HG02759 (cell line): ENCODE measurements at regions not wholly inside any gene's neighbourhood (a gene's known extent, or its start where the extent isn't known, plus 50 kb on each side); places are given as distances from the start of the nearest gene placed in this dataset.
"Not testable (repeated sequence)": the region's sequence is repeated elsewhere in the genome, so short reads cannot be mapped to it uniquely, and the experiment has no call there.

Experiments
- ATAC-seq: cut with Tn5 transposase; IDR thresholded peaks from one replicate; pipeline ENCODE4 v1.9.1; 2021; ENCODE audit warnings: mild to moderate bottlenecking, moderate library complexity; ENCODE audit not compliant: unreplicated experiment

DNA sequence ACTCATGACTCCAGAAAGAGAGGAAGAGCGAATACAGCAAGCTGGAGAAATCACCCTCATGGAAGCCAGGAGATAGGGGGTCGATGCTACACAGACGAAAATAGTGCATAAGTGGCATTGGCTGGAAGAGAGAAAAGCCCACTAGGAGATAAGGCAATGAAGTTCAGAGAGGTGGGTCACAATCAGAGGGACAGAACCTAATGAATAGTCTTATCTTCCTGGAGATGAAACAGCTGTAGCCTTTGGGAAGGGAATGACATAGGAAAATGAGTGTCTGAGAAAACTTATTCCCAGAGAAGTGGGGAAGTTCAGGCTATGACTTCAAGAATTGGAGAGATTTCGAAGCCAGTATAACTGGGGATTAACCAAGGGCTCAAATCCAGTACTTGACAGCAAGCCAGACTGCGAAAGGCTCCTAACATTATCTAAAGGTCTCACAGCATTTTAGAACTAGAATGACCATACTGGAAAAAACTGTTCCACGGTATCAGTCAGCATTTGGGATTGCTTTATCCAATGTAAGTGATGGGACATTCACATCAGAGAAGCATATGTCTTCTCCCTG, 211.1 kb downstream of the ZNF365 start:
- no peak for ATAC-seq

DNA sequence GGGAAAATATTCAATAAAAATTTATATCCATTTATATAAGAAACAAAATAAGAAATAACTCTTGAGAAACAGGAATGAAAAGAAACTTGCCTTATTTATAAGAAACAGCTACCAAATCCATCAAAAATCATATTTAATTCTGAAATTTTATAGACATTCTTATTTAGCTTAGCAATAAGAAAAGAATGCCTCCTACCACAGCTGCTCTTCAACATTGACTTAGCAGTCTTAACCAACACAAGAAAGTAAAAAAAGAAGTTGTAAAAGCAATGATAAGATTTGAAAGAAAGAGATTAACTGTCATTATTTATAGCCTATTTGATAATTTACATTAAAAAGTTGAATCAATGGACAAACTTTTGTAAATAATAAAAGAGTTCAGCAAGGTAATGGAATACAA, 212.8 kb downstream of the ZNF365 start:
- no peak for ATAC-seq

DNA sequence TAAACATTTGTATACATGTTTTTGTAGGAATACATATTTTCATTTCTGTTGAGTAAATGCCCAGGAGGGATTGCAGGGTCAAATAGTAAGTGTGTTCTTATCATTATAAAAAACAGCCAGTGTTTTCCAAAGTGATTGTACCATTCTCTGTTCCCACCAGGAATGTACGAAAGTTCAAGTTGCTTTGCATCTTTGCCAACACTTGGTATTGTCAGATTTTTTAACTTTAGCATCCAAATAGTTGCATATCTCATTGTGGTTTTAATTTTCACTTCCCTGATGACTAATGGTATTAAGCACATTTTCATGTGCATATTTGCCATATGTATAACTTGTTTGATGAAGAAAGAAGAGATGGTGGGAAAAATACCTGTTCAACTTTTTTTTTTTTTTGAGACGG, 213.9 kb downstream of the ZNF365 start:
- no peak for ATAC-seq

DNA sequence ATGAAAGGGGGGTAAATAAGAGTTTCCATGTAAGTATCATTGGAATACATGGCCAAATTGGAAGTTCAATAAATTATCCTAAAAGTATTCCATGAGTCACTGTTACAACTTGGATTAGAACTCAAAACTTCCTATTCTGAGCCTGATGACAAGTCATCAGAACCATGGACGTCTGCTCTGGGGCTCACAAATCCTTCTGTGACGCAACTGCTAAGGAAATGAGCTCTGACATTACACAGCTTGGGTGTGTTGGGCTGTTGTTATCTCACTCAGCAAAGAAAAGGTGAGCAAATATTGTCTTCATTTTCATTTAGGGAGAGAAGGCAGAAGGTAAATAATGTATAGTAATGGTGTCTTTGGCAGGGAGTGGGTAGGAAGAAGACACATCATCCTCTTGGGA, 214.8 kb upstream of the ADO start:
- no peak for ATAC-seq

DNA sequence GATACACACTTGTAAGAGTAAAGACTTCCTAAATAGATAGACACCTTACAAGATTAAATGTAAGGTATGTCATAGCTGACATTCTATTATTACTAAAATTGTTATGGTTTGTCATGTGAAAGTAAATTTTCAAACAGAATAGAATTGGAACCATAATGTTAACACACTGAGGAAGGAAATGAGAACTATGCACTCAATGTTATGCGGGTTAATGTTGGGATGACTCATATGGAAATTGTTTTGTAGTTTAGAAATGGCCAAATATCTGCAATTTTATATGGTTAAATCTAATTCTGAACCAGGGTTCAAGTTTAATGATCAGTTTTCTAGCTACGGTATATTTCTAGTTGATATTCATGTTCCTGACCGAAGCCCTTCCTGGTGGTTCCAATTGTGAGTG, 214.2 kb upstream of the ADO start:
- ATAC-seq = no peak

DNA sequence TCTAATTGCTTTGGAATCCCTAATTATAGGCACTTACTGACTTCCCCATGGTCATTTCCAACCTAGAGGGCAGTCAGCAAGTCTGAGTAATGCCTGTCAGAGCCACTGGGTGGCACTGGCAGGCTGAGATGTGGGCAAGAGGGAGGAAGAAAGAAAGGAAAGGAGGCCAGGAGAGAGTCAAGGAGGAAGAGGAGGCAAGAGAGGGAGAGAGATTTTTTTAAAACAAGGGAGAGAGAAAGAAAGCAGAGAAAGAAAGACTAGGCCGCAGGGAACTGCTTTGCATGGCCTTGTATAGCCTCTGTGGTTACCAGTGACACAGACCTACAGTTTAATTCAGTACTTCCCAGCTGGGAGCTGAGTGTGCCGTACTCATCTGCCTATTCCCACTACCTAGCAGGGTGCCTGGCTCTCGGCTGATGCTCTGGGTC, 210.4 kb upstream of the ADO start:
- ATAC-seq = peak; percentile 83

DNA sequence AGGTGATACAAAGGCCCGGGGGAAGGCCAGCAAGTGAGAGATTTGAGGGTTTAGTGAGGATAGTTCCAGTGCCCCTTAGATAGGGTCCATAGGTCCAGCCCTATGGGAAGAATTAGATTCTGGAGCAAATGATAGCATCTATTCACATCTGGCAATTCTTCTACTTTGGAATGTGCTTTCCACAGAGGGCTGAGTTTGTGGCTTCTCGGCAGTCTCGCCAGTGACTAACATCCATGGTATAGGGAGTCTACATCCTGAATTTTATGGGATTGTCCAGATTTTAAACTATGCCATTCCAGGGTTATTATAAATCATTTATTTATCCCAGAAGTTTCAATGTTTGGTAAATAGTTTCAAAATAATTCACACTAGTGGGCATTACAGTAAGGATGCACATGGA, 207.3 kb upstream of the ADO start:
- ATAC-seq = no peak

DNA sequence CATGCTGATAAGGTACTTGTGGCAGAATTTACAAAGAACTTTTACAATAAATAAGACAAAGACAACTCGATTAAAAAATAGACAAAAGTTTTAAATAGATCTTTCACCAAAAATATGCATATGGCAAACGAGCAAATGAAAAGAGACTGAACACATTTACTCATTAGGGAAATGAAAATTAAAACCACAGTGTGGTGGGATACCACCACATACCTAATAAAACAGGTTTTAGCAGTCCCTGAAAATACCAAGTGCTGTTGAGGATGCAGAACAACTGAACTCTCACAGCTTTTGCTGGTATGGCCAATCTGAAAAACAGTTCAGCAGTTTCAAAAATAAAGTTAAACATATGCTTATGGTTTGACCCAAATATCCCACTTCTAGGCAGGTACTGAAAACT, 205.4 kb upstream of the ADO start:
- no peak for ATAC-seq

DNA sequence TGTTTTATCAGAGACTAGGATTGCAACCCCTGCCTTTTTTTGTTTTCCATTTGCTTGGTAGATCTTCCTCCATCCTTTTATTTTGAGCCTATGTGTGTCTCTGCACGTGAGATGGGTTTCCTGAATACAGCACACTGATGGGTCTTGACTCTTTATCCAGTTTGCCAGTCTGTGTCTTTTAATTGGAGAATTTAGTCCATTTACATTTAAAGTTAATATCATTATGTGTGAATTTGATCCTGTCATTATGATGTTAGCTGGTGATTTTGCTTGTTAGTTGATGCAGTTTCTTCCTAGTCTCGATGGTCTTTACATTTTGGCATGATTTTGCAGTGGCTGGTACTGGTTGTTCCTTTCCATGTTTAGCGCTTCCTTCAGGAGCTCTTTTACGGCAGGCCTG, 198.0 kb upstream of the ADO start:
- ATAC-seq = not testable (repeated sequence)

DNA sequence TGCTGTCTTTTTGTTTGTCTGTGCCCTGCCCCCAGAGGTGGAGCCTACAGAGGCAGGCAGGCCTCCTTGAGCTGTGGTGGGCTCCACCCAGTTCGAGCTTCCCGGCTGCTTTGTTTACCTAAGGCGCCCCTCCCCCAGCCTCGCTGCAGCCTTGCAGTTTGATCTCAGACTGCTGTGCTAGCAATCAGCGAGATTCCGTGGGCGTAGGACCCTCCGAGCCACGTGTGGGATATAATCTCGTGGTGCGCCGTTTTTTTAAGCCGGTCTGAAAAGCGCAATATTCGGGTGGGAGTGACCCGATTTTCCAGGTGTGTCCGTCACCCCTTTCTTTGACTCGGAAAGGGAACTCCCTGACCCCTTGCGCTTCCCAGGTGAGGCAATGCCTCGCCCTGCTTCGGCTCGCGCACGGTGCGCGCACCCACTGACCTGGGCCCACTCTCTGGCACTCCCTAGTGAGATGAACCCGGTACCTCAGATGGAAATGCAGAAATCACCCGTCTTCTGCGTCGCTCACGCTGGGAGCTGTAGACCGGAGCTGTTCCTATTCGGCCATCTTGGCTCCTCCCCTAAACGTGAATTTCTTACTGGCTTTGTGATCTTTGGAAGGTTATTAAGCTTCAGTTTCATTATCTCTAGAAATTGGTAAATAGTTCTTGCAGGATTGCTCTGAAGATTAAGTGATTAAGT, 196.2 kb upstream of the ADO start:
- ATAC-seq = not testable (repeated sequence)

DNA sequence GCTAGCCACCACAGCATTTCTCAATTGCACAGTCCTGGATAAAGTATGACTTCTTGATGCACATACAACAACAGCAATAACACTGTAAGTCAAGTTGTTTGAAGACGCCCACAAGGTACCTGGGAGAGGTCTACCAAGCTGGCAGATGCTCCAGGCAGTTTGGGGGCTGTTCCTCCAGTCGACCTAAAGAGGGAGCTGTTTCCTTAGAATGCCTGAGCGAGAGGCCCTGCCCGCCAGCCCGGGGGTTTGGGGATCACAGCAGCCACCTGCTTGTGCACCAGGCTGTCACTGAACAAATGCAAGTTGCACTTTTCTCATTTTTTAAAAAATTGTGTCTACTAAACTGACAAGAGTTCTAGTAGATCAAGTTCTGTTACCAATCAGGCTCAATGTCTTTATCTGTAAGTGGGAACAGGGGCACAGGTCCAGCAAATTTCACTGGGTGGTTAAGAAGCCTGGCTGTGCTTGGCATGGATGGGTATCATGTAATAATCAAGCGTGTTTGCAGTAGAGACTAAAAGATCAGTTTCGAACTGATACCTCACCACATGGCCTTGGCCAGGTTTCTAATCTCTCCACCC, 193.8 kb upstream of the ADO start:
- ATAC-seq = peak; percentile 88

DNA sequence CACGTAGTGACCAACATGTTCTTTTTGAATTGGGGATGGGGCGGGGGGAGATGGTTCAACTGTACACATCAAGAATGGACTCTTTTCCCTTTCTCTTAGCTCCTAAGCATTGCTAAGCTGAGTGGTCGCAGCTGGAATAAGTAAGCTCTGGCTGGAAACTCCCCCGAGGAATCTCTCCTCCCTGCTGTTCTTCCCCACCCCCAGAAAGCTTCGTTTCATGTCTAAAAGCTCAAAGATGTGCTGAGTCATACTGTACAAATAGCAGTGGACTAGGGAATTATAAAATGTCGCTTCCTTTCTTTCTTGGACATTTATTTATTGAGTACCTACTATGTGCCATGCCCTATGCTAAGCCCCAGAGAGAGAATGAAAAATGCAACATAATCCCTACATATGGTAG, 191.1 kb upstream of the ADO start:
- ATAC-seq = no peak

DNA sequence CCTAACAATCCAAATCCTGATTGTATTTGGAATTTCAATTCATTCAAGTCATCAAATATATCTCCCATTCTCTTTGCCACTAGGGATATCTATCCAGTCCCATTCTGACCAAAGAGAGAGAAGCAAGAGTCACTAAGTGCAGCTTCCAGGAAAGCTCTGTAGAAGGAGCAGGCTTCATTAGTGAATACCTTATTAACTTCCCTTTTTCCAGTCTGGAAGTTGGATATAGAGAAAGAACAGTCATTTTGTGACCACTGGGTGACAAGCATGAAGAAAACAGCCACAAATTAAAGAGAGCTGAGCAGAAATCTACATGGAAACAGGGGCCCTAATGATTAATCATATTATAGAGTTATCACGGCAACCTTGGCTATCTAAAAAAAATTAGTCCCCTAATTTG, 190.7 kb upstream of the ADO start:
- no peak for ATAC-seq

DNA sequence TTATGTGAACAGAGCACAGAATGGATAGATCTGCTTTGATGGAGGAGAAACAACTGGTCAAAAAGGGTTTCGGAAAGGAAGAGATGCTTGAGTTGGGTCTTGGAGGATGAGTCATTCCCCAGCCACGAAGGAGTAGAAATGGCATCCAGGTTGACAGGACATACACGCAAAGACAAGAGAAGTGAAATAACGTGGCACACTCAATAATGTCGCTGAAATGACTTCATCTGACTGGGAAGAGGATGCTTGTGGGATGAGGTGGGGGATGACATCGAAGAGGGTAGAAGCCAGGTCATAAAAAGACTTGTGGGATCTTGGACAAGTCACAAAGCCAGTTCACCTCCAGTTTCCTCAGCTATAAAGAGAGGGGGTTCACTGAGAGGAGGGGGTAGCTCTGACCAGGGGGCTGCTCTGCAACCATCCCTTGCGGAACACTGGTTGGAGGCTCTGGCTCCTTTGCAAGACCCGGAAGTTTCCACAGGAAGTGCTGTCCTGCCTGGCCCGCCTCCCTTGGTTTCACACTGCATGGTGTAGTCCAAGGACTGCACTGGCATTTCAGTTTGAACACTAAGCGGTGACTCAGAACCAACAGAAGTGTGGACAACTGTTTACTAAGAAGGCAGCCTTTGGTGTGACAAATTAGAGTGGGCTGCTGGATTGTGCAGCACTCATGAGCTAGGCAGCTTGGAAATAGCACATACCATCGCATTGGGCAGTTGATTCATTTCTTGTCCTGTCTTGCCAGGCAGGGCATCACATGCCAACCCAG, 189.9 kb upstream of the ADO start:
- no peak for ATAC-seq

DNA sequence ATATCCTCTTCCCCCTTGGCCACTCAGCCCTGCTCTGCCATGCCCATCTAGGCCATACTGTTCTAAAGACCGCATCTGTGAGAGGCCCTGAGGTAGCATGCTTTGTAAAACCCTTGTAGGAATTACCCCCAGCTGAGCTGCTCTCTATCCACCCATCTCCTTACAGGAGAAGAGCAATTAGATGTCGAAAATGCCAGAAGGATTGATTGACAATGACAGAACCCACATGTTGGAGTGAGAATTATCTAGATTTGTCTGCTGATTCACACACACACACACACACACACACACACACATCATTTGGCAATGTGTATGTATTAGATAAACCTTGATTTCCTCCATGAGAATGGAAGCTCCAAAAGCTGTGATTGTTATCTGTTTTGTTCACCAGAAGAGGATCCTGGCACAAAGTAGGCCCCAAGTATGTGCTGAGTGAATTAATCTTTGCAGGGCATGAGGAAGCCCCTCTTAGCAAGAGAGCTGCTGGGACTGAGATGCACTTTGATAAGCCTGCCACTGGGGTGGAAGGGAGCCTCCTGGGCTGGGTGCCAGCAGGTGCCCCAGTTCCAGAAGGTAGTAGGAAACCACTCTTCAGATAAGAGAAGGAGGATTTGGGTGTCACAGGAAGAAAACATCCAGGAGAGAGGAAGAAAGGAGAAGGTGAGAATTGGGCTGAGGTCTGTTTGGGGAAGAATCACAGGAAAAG, 187.5 kb upstream of the ADO start:
- ATAC-seq = no peak

DNA sequence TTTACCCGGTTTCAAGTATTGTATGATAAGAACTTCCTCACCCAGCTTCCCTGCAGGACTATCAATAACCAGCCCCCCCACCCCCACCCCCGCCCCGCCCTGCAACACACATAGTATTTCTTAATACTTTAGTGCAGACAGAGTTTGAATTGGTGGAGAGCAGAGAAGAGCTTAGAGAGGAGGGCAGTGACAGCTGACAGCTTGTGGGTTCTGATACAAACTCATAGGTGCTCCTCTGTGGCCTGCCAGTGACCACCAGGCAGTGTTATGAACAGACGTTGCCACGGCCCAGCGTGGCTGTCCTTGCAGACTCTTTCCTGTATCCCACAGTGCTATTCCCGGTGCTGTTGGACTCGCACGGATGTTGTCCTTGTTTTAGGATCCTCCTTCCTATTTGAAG, 186.9 kb upstream of the ADO start:
- ATAC-seq = no peak

DNA sequence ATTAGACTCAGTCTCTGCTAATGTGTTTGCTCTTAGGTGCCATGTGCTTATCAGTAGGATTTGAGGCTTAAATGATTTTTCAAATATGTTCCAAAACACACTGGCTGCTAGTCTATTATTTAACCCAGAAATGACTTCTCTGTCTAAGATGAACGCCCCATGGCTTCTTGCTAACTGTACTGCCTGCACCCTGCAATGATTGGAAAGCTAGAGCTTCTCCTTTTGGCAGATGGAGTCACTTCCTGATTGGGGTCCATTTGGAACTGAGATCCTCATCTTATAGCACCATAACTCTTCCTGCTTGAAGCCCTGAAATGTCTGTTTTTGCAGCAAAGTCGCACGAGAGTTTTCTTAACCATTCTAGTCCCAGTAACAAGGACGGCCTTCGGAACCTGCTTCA, 186.5 kb upstream of the ADO start:
- ATAC-seq = no peak

DNA sequence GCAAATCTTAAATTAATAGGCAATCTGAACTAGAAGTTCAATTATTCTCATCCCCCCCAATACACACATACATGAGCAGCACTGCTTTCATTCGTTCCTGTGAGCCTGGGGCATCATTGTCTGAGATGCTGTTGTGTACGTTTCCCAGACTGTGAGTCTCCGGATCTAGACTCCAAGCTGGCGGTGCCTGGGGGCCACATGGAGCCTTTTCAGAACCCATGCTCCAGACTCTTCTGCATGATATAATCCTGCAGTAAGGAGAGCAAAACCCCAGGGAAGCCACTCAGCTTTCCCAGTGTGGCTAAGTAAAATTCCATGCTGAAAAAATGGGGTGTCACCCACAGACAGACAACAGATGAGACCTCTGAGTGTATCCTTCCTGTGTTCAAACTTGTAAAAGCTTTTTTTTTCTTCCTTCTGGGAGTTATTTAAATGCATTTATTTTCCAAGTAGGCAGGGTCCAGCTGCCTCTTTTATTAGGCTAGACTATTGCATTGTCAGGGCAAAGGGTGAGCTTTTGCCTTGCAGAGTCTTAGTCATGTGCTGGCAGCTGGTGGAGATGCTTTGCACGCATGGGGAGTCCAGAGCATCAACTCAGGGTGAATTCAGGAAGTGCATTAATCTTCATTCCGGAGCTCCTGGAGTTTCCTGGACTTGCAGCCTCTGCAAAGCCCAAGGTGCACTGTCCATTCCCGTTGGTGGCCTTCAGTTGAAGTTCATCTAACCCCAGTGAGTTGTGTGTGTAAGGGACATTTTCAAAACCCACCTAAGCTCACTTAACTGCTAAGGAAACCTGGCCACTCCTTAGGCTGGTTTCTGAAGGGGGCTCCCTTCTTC, 185.7 kb upstream of the ADO start:
- ATAC-seq = peak; percentile 60

DNA sequence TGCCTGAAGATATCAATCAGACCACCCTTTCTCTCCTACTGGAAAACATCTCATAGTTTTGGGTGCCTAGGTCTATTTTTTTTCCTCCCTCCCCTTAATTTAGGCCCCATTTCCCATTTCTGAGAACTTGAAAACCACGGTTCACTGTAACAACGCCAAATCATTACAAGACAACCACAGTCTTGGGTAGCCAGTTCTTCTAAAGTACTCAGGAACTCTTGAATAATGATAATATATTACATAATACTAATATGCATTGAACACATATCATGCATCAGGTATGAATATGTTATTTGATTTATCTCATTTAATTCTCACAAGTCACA, 185.1 kb upstream of the ADO start:
- ATAC-seq = peak; percentile 13

DNA sequence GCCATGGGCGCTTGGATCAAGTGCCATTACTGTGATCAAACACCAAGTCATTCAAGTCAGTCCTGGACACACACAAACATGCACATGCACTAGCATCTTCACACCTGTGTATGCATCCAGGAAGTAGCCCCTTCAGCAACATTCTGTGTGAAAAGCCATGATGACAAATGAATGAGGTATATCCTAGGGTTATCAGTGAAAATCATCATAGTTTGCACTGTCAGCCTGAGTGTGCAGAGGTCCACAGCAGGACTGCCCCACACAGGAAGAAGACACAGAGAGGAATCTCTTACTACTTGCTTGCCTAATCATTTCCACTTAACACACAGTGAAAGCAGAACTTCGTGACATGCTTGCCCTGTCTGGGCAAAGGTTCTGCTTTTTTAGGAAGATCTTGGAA, 184.0 kb upstream of the ADO start:
- ATAC-seq = no peak

DNA sequence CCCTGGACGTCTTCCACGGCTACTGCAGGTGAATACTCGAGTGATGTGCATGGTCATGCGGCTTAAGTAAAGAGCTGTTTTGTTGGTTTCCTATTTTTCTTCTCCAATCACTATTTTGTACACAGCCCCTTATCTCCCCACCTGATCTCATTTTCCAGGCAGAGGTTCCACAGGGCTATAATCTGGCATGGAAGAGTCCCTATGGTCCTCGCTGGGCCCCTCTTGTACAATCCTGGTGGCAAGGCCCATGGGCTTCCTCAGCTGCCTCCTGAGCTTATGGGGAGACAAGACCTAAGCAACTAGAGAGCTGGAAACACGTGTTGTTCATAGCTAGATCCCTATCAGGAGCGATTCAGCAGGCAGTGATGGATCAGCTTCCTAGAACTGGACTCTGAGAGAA, 181.3 kb upstream of the ADO start:
- no peak for ATAC-seq
